ENCODE measurements at regions not wholly inside any gene's neighbourhood (a gene's known extent, or its start where the extent isn't known, plus 50 kb on each side); places are given as distances from the start of the nearest gene placed in this dataset.
"Not testable (repeated sequence)": the region's sequence is repeated elsewhere in the genome, so short reads cannot be mapped to it uniquely, and the experiment has no call there.

DNA sequence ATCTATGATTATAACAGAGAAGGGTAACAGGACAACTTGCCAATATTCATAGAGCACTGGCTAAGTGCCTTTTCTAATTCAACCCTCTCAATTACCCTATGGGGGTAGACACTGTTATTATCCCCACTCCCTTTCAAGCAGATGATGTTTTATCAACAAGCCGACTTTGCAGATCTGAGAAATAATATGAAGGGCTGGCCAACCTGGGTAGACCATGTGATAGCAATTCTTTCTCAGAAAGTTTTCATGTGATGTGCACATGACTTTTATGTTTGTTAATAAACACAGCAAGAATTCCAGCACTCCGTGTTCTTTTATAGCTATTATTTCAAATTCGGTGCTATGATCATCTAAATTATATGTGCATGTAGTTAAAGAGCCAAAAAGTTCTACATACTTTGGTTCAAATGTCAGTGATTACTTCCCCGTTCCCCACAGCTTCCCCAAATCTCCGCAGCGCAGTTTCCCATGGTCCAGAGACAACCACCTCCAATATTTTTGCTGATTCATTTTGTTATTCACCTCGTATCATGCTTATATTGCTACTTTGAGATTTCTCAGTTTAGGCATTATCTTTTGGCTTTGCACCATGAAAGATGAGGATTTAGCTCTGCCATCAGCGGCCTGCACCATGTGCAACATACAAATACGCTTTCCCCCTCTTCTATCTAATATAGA is 96.7 kb upstream of the GADD45A start:
- no peak for DNase-seq

DNA sequence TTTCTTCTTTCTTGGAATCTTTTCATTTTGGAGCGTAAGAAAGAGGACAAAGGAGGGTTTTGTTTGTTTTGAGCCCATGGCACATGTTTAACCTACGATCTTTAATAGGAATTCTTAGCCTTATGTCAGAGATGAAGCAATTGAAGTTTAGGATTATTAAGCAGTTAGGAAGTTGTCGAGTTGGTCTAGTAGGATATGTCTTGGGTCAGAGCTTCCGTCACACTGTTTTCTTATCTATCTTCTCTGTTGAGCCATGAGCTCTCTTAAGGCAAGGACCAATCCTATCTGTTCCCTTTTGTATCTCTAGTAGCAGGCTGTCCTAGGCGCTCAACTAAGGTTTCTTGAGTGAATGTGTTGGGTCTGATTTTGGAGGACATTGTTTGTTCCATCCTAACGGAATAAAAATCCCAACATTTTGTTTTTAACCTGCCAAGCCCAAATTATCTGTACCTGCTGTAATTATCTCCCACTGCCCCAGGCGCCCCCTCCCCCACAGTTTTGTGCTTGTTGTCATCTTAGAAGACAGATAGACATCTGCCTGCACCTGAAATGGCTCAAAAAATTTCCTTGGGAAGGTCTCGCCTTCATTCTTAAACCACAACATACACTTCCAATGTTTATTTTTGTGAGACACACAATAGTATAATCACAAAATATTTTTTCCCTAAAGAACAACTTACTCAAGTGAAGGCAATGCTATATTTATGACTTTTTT is 95.3 kb upstream of the GADD45A start:
- no peak for DNase-seq

- no peak for DNase-seq
Observed at GRCh38 chr1:67590329-67590728, 94.7 kb upstream of the GADD45A start.

- DNase-seq, result no peak
Observed at GRCh38 chr1:67594764-67595163, 90.2 kb upstream of the GADD45A start.

DNA sequence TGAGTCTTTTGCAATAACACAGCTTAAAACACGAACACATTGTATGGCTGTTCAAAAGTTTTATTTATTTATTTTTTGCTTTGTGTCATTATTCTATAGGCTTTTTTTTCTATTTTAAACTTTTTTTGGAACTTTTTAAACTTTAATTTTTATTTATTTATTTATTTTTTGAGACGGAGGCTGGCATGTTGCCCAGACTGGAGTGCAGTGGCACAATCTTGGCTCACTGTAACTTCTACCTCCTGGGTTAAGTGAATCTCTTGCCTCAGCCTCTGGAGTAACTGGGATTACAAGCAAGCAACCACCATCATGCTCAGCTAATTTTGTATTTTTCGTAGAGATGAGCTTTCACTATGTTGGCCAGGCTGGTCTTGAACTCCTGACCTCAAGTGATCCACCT is 88.3 kb upstream of the GADD45A start:
- no peak for DNase-seq

DNA sequence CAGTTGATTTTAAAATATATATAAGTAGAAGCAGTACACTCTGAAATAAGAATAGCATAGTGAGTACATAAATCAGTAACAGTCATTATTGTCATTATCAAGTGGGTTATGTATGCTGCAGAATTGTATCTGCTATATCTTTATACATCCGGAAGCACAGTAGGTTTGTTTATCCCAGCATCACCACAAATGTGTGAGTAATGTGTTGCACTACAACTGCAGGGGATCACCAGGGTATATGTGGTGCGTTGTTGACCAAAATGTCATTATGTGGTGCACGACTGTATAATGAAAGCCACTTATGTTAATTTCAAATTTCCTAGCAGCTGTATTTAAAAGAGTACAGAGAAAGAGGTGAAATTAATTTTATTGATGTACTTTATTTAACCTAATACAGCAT is 87.7 kb upstream of the GADD45A start:
- DNase-seq, result no peak

DNA sequence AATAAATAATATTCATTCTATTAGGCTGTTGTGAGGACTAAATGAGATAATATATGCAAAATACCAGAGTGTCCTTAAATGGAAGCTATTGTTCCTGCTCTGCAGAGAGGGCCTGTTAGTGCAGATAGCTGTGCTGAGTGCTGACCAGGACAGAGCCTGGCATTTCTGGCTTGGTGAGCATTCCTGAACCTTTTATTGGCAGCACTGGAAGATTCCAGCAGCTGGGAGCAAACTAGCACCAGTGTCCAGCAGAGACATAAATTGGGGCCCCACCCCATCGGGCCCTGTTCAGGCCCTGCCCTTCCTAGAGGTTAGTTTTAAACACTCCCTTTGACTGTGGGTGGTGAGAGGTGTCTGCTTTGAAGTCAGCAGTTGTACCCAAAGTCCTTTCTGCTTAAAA is 85.9 kb upstream of the GADD45A start:
- DNase-seq, result no peak

DNA sequence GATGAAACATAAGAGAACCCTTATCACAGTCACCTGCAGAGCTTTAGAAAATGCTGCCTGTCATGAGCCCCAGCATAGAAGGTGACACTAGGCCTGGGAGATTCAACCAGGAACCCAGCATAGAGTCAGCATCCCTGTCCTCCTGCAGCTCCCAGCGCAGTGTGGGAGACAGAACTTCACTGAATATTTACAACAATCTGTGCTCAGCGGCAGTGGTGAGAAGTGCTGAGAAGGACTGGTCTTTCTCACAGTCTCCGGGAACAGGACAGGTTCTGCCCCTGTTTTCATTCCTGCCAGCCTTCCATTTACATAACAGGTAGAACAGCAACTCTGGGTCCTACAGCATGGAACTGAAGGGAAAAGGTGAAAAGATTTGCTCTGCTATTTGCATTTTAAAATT is 83.5 kb upstream of the GADD45A start:
- no peak for DNase-seq

DNA sequence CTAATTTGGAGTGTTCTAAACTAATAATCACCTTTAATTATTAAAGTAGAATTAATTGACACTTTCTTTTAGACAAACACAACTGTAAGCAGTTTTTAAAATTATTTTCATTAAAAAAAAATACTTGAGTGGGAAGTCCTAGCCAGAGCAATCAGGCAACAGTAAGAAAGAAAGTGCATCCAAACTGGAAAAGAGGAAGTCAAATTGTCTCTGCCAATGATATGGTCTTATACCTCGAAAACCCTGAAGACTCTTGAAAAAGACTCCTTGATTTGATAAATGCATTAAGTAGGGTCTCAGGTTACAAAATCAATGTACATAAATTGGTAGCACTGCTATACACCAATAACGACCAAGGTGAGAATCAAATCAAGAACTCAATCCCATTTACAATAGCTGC is 83.0 kb upstream of the GADD45A start:
- no peak for DNase-seq

DNA sequence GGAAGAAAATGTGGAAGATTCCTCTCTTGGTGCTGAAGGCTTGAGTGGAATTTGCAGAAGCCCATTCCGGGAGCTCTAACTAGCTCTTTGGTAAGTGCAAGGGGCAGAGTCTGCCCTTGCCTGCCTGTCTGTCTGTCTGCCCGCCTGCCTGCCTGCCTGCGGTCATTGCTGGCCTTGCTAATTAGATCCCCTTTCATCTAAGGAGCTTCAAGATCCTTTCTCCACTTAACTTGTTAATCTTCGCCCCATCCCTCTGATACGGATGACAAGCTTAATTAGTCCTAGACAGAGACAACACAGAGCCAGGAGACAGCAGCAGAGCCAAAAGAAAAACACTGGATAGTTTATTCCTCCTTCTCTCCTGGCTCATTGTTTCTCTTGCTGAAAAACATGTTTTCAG is 80.2 kb upstream of the GADD45A start:
- DNase-seq, result no peak

- no peak for DNase-seq
Observed at GRCh38 chr1:67605209-67605780, 79.7 kb upstream of the GADD45A start.

- no peak for DNase-seq
Observed at GRCh38 chr1:67607286-67607685, 77.7 kb upstream of the GADD45A start.

GRCh38 chr1:67607699-67608098 is 77.3 kb upstream of the GADD45A start:
- DNase-seq, result no peak

GRCh38 chr1:67608661-67609576 is 76.1 kb upstream of the GADD45A start:
- no peak for DNase-seq

DNA sequence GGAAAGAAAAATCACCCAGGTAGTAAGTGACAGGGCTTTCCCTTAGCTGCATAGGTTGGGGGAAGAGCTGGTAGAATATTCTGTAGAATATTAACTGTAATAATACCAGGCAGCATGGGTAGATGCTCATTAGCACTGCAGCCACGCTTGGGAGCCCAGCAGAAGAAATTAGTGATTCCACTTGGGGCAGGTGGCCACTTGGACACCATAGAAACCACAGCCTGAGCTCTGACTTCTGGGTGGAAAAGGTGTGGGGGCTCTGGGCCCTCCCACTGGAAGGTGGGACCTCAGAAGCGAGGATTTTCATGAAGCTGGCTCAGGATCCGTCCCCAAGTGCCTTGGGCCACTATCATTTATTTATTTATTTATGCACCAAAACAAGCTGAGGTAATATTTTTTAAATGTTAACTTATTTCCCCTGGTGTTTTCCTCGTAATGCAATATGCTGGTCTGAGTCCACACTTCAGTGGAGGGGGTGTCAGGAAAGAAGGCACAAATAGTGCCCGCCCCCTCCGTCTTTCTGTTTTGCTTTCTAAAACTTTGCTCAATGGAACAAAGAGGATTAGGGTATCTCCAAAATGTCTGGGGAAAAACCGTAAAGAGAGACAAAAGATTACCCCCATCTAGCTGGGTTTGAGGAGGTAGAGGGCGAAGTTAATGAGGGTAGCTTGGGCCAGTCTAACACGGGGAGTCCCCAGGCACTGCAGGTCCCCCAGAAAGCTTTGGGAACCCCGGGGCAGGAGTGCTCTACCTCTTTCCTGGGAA is 75.2 kb upstream of the GADD45A start:
- DNase-seq, result no peak

DNA sequence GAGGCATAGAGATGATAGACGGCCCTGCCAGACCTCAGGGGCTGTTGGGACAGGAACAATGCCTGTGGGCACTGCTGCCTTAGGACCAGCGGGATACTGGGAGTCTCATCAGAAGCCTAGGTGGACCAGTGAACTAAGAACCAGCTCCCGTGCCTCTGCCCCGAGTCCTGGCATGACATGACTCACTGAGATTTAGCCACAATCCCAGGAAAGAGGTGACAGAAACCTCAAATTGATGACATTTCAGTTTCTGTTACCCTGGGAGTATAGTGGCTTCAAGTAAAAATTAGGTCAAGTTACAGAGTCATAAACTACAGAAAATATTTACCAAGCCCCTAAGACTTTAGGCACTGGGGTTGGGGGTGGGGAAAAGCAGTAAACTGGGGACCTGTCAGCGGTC is 74.6 kb upstream of the GADD45A start:
- no peak for DNase-seq

DNA sequence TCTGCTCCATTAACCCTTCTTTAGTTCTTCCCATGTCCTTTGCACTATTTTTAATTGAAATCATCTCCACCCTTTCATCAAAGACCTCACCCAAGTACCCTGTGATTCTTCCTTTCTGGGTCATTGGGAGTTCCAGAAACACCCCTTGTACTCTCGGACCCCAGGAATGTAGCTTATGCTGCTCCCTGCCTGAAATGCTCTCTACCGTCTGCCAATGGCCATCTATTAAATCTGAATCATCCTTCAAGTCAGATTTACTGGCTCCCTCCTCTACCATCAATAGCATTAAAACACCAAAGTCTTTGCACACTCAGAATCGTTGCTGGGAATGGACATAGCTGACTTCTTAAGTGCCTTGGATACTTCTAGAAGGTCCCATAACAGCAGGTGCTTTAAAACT is 73.2 kb upstream of the GADD45A start:
- no peak for DNase-seq

- DNase-seq, result no peak
Observed at GRCh38 chr1:67612788-67613241, 72.2 kb upstream of the GADD45A start.

DNA sequence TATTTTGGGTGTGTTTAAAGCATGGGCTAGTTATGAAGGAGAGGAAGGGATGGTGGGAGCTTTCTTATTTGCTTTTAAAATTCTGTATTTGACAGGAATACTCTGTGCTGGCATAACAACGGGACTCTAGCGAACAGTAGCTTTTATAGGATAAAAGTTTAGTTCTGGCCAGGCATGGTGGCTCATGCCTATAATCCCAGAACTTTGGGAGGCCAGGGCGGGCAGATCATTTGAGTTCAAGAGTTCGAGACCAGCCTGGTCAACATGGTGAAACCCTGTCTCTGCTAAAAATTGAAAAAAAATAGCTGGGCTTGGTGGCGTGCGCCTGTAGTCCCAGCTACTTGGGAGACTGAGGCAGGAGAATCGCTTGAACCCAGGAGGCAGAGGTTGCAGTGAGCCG is 71.5 kb upstream of the GADD45A start:
- not testable (repeated sequence) for DNase-seq

DNA sequence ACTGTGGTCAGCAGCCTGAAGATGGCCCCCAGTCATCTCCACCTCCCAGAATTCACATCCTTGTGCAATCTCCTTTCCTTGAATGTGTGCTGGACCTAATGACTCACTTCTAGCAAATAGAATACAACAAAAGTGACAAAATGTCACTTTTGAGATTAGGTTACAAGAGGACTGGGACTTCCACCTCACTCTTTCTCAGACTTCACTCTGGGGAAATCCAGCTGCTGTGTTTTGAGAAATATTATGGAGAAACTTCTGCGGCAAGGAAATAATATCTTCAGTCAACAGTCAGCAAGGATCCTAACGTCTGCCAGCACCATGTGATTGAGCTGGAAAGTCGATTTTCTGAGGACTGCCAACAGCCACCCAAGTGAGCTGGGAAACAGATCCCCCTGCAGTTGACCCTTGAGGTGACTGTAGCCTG is 70.5 kb upstream of the GADD45A start:
- DNase-seq, result no peak

DNA sequence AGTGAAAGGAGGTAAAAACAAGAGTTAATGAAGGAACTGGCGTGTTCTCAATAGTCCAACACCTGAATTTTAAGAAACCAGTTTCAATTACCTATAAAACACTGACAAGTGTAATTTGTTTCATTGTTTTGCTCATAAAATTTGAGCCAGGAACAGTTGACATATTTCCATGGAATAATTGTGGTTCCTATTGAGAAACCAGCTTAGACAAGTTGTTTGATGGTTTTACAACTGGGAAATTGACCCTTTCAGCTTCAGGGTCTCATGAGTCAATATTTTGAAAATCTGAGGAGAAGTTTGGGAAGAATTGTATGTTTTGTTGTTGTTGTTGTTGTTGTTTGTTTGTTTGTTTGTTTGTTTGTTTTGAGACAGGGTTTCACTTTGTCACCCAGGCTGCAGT is 69.1 kb upstream of the GADD45A start:
- no peak for DNase-seq

GRCh38 chr1:67616394-67616985 is 68.5 kb upstream of the GADD45A start:
- DNase-seq, result no peak

All from SW 1271 (cell line).